ENCODE measurements at regions not wholly inside any gene's neighbourhood (a gene's known extent, or its start where the extent isn't known, plus 50 kb on each side); places are given as distances from the start of the nearest gene placed in this dataset.

- TF ChIP-seq ZNF384 (IDR thresholded peaks at IDR 0.05; ENCODE audit: borderline replicate concordance, low read depth, low read length) (no peak), EP300 (IDR thresholded peaks at IDR 0.05; ENCODE audit: borderline replicate concordance in 1 of 2, control insufficient read depth in 1 of 2, low read depth in 2 of 2, low read length in 2 of 2) (no peak)
Measured at GRCh38 chr10:104546756-104547155, 94.3 kb upstream of the SORCS3 start (continued).

- in situ Hi-C loops (cut with MboI): no loop called here
- SMC1A ChIA-PET (ENCODE audit: uncharacterized antibody, unreplicated experiment): interaction anchor here (1.7 kb wide), 1 partner anchor 8 kb away, joined by 4 read pairs; no protein-coding TSS in a partner anchor
- 86% methylated on average over 2 of the region's 2 CpGs for WGBS (ENCODE audit: insufficient coverage, insufficient replicate concordance, low lambda C conversion rate, missing lambda C conversion rate)
- ATAC-seq: no peak
- no TSS peak for BruUV-seq (replicated peaks)
- Histone ChIP-seq H3K4me1 (ENCODE audit: control insufficient read depth, insufficient read depth, low read length) (no peaks in the 10 kb centered on the region), H3K4me2 (ENCODE audit: control insufficient read depth, insufficient read depth) (no peak overlapping the region), H3K27ac (ENCODE audit: control insufficient read depth, insufficient read depth) (no peak overlapping the region), H3K9me3 (replicated peaks; ENCODE audit: control insufficient read depth, insufficient read depth, low read length) (no peaks in the 10 kb centered on the region), H3K36me3 (ENCODE audit: control insufficient read depth in 2 of 2, insufficient read depth in 2 of 2, low read length in 1 of 2) (no peaks in the 10 kb centered on the region), H4K20me1 (ENCODE audit: control insufficient read depth, insufficient read depth) (no peaks in the 10 kb centered on the region), H2AFZ (ENCODE audit: control insufficient read depth, low read depth, low read length) (no peak overlapping the region), H3K4me3 (no peak overlapping the region), H3K9ac (ENCODE audit: control insufficient read depth, insufficient read depth, low read length) (no peak overlapping the region), H3K79me2 (ENCODE audit: control insufficient read depth, insufficient read depth, low read length) (no peaks in the 10 kb centered on the region), H3K27me3 (replicated peaks in 1 of 2; ENCODE audit: control insufficient read depth in 2 of 2, insufficient read depth in 2 of 2, low read length in 1 of 2) (no peaks in the 10 kb centered on the region; a peak in 1 of 4 replicates)
- no peak for TF ChIP-seq ZNF592 (IDR thresholded peaks at IDR 0.05)
- TF ChIP-seq TCF7 (IDR thresholded peaks at IDR 0.05; ENCODE audit: borderline replicate concordance): no peak
- peak; percentile 68; the same call in 1 of the 2 replicates for TF ChIP-seq REST (IDR thresholded peaks at IDR 0.05; ENCODE audit: low read depth, low read length)
- no peak for DNase-seq (ENCODE audit: low read depth, low spot score)
- POLR2A ChIA-PET: no interaction called here
- CTCF ChIA-PET: no interaction called here
- RAD21 ChIA-PET (ENCODE audit: unreplicated experiment): no interaction called here
- intact Hi-C loops (cut with micrococcal nuclease; ENCODE audit: unreplicated experiment): no loop called here
- FAIRE-seq: no peak
Measured at GRCh38 chr10:104548090-104548489, 93.0 kb upstream of the SORCS3 start.

All from GM12878 (cell line).